ENCODE measurements at regions not wholly inside any gene's neighbourhood (a gene's known extent, or its start where the extent isn't known, plus 50 kb on each side); places are given as distances from the start of the nearest gene placed in this dataset.

GRCh38 chr13:62139597-62139996 is 723.9 kb upstream of the PCDH20 start:
- TF ChIP-seq CTCF (IDR thresholded peaks at IDR 0.05; ENCODE audit: low read depth, low read length, poor library complexity, severe bottlenecking), result no peak
- no peak for TF ChIP-seq EZH2phosphoT487 (IDR thresholded peaks at IDR 0.05; ENCODE audit: borderline replicate concordance, low read length)
- Histone ChIP-seq H4K20me1 (ENCODE audit: control insufficient read depth, insufficient read depth, low read depth, low read length) (no peaks in the 10 kb centered on the region), H3K36me3 (ENCODE audit: control insufficient read depth, low read length) (peaks cover 8% of the 10 kb centered on the region; the same call in 1 of the 2 replicates)

GRCh38 chr13:62137629-62138405 is 722.2 kb upstream of the PCDH20 start:
- Histone ChIP-seq H3K9me2 (replicated peaks; ENCODE audit: control insufficient read depth, low read length) (no peaks in the 10 kb centered on the region), H3K27me3 (ENCODE audit: control insufficient read depth, low read length) (no peaks in the 10 kb centered on the region), H3K79me2 (ENCODE audit: control insufficient read depth, low read length) (no peaks in the 10 kb centered on the region), H3K27ac (ENCODE audit: low read depth, low read length) (no peak overlapping the region), H3K4me3 (ENCODE audit: low read length) (no peak overlapping the region), H4K20me1 (ENCODE audit: control insufficient read depth, insufficient read depth, low read depth, low read length) (no peaks in the 10 kb centered on the region), H3K9me3 (ENCODE audit: control insufficient read depth, insufficient read depth, low read length) (peaks cover 31% of the 10 kb centered on the region), H3F3A (ENCODE audit: control insufficient read depth, insufficient read depth) (no peaks in the 10 kb centered on the region), H3K36me3 (ENCODE audit: control insufficient read depth, low read length) (peaks cover 2% of the 10 kb centered on the region; the same call in 1 of the 2 replicates), H3K4me2 (ENCODE audit: low read length) (no peak overlapping the region), H3K4me1 (ENCODE audit: control insufficient read depth, low read length) (no peaks in the 10 kb centered on the region)
- no peak for TF ChIP-seq EZH2phosphoT487 (IDR thresholded peaks at IDR 0.05; ENCODE audit: borderline replicate concordance, low read length)
- TF ChIP-seq CTCF (IDR thresholded peaks at IDR 0.05; ENCODE audit: low read depth, low read length, poor library complexity, severe bottlenecking), result no peak

More at GRCh38 chr13:62139597-62139996, 723.9 kb upstream of the PCDH20 start:
- Histone ChIP-seq H3K4me3 (ENCODE audit: low read length) (no peak overlapping the region), H3K27ac (ENCODE audit: low read depth, low read length) (no peak overlapping the region), H3K9me2 (replicated peaks; ENCODE audit: control insufficient read depth, low read length) (no peaks in the 10 kb centered on the region), H3K4me2 (ENCODE audit: low read length) (no peak overlapping the region), H3K9me3 (ENCODE audit: control insufficient read depth, insufficient read depth, low read length) (peaks cover 37% of the 10 kb centered on the region), H3F3A (ENCODE audit: control insufficient read depth, insufficient read depth) (no peaks in the 10 kb centered on the region), H3K4me1 (ENCODE audit: control insufficient read depth, low read length) (peaks cover 10% of the 10 kb centered on the region), H3K27me3 (ENCODE audit: control insufficient read depth, low read length) (no peaks in the 10 kb centered on the region), H3K79me2 (ENCODE audit: control insufficient read depth, low read length) (no peaks in the 10 kb centered on the region)

GRCh38 chr13:62131604-62132003 is 716.0 kb upstream of the PCDH20 start:
- Histone ChIP-seq H3K27me3 (ENCODE audit: control insufficient read depth, low read length) (no peaks in the 10 kb centered on the region), H3F3A (ENCODE audit: control insufficient read depth, insufficient read depth) (no peaks in the 10 kb centered on the region), H3K36me3 (ENCODE audit: control insufficient read depth, low read length) (peaks cover 2% of the 10 kb centered on the region; the same call in 1 of the 2 replicates), H3K4me3 (ENCODE audit: low read length) (no peak overlapping the region), H3K9me3 (ENCODE audit: control insufficient read depth, insufficient read depth, low read length) (peaks cover 23% of the 10 kb centered on the region), H3K27ac (ENCODE audit: low read depth, low read length) (no peak overlapping the region), H4K20me1 (ENCODE audit: control insufficient read depth, insufficient read depth, low read depth, low read length) (no peaks in the 10 kb centered on the region), H3K79me2 (ENCODE audit: control insufficient read depth, low read length) (no peaks in the 10 kb centered on the region), H3K4me1 (ENCODE audit: control insufficient read depth, low read length) (no peaks in the 10 kb centered on the region), H3K4me2 (ENCODE audit: low read length) (no peak overlapping the region), H3K9me2 (replicated peaks; ENCODE audit: control insufficient read depth, low read length) (no peaks in the 10 kb centered on the region)
- TF ChIP-seq CTCF (IDR thresholded peaks at IDR 0.05; ENCODE audit: low read depth, low read length, poor library complexity, severe bottlenecking) (no peak), EZH2phosphoT487 (IDR thresholded peaks at IDR 0.05; ENCODE audit: borderline replicate concordance, low read length) (no peak)
